ENCODE measurements at regions not wholly inside any gene's neighbourhood (a gene's known extent, or its start where the extent isn't known, plus 50 kb on each side); places are given as distances from the start of the nearest gene placed in this dataset.

- H3K4me3 ChIP-seq (ENCODE audit: low read length): no peak overlapping the region
- no peak overlapping the region for H3K4me3 Mint-ChIP-seq
- DNase-seq: no peak
- no peaks in the 10 kb centered on the region for H3K9me3 ChIP-seq (ENCODE audit: low read length)
- H3K4me1 ChIP-seq (ENCODE audit: insufficient read depth, low read length): no peaks in the 10 kb centered on the region
- H3K4me1 Mint-ChIP-seq: no peaks in the 10 kb centered on the region
- peaks cover 13 to 21% of the 10 kb centered on the region in 2 donors for H3K27me3 Mint-ChIP-seq
- ChIA-PET POLR2A (no interaction called here), CTCF (no interaction called here)
- no peaks in the 10 kb centered on the region for H3K36me3 Mint-ChIP-seq
- no peaks in the 10 kb centered on the region for H3K27me3 ChIP-seq (ENCODE audit: insufficient read depth, low read length, poor library complexity, severe bottlenecking)
- no peaks in the 10 kb centered on the region for H3K9me3 Mint-ChIP-seq
- no peaks in the 10 kb centered on the region for H3K36me3 ChIP-seq (ENCODE audit: insufficient read depth, low read length)
- no peak overlapping the region for H3K27ac Mint-ChIP-seq
- no peak overlapping the region for H3K27ac ChIP-seq (ENCODE audit: low read depth, low read length)
Measured at GRCh38 chr10:70963271-70963670, 74.9 kb upstream of the PCBD1 start.

- no peak overlapping the region for H3K4me3 ChIP-seq (ENCODE audit: low read length)
- no peaks in the 10 kb centered on the region for H3K36me3 ChIP-seq (ENCODE audit: insufficient read depth, low read length)
- peaks cover 11 to 30% of the 10 kb centered on the region in 2 donors for H3K27me3 Mint-ChIP-seq
- no peaks in the 10 kb centered on the region for H3K36me3 Mint-ChIP-seq
- H3K9me3 ChIP-seq (ENCODE audit: low read length): no peaks in the 10 kb centered on the region
- no peaks in the 10 kb centered on the region for H3K4me1 Mint-ChIP-seq
- ChIA-PET CTCF (no interaction called here), POLR2A (no interaction called here)
- no peaks in the 10 kb centered on the region for H3K27me3 ChIP-seq (ENCODE audit: insufficient read depth, low read length, poor library complexity, severe bottlenecking)
- H3K27ac ChIP-seq (ENCODE audit: low read depth, low read length): no peak overlapping the region
- H3K4me3 Mint-ChIP-seq: no peak overlapping the region
- no peak overlapping the region for H3K27ac Mint-ChIP-seq
- no peak for DNase-seq
- no peaks in the 10 kb centered on the region for H3K9me3 Mint-ChIP-seq
- no peaks in the 10 kb centered on the region for H3K4me1 ChIP-seq (ENCODE audit: insufficient read depth, low read length)
Measured at GRCh38 chr10:70964245-70964644, 75.9 kb upstream of the PCBD1 start.

- H3K27me3 ChIP-seq (ENCODE audit: insufficient read depth, low read length, poor library complexity, severe bottlenecking): no peaks in the 10 kb centered on the region
- H3K4me3 ChIP-seq (ENCODE audit: low read length): no peak overlapping the region
- H3K4me1 ChIP-seq (ENCODE audit: insufficient read depth, low read length): no peaks in the 10 kb centered on the region
- H3K4me3 Mint-ChIP-seq: no peak overlapping the region
- peak in 1 of 5 donors; percentile 26 for DNase-seq
- H3K27me3 Mint-ChIP-seq: peaks cover 13 to 36% of the 10 kb centered on the region in 2 donors
- ChIA-PET POLR2A (no interaction called here), CTCF (no interaction called here)
- H3K9me3 Mint-ChIP-seq: no peaks in the 10 kb centered on the region
- no peak overlapping the region for H3K27ac Mint-ChIP-seq
- H3K36me3 Mint-ChIP-seq: no peaks in the 10 kb centered on the region
- no peaks in the 10 kb centered on the region for H3K36me3 ChIP-seq (ENCODE audit: insufficient read depth, low read length)
- H3K27ac ChIP-seq (ENCODE audit: low read depth, low read length): no peak overlapping the region
- H3K9me3 ChIP-seq (ENCODE audit: low read length): no peaks in the 10 kb centered on the region
- no peaks in the 10 kb centered on the region for H3K4me1 Mint-ChIP-seq
Measured at GRCh38 chr10:70964881-70965280, 76.5 kb upstream of the PCBD1 start.

- no peak overlapping the region for H3K4me3 Mint-ChIP-seq
- POLR2A ChIA-PET: no interaction called here
- Histone ChIP-seq H3K27me3 (ENCODE audit: insufficient read depth, low read length, poor library complexity, severe bottlenecking) (no peaks in the 10 kb centered on the region), H3K27ac (ENCODE audit: low read depth, low read length) (no peak overlapping the region), H3K9me3 (ENCODE audit: low read length) (no peaks in the 10 kb centered on the region), H3K4me1 (ENCODE audit: insufficient read depth, low read length) (no peaks in the 10 kb centered on the region), H3K36me3 (ENCODE audit: insufficient read depth, low read length) (no peaks in the 10 kb centered on the region), H3K4me3 (ENCODE audit: low read length) (no peak overlapping the region)
- CTCF ChIA-PET: no interaction called here
- peaks cover 15 to 43% of the 10 kb centered on the region in 2 donors for H3K27me3 Mint-ChIP-seq
- H3K36me3 Mint-ChIP-seq: peaks cover 0 to 4% (median 0%) of the 10 kb centered on the region in 3 donors
- H3K4me1 Mint-ChIP-seq: no peaks in the 10 kb centered on the region
- H3K27ac Mint-ChIP-seq: no peak overlapping the region
- H3K9me3 Mint-ChIP-seq: no peaks in the 10 kb centered on the region
- peak in 1 of 5 donors; percentile 27 for DNase-seq
Measured at GRCh38 chr10:70965566-70965965, 77.2 kb upstream of the PCBD1 start.

- H3K36me3 ChIP-seq (ENCODE audit: insufficient read depth, low read length): no peaks in the 10 kb centered on the region
- no peaks in the 10 kb centered on the region for H3K9me3 ChIP-seq (ENCODE audit: low read length)
- no peaks in the 10 kb centered on the region for H3K4me1 ChIP-seq (ENCODE audit: insufficient read depth, low read length)
- H3K9me3 Mint-ChIP-seq: peaks cover 0 to 8% (median 4%) of the 10 kb centered on the region in 5 donors
- no peaks in the 10 kb centered on the region for H3K4me1 Mint-ChIP-seq
- peaks cover 17 to 54% of the 10 kb centered on the region in 2 donors for H3K27me3 Mint-ChIP-seq
- ChIA-PET POLR2A (no interaction called here), CTCF (no interaction called here)
- no peaks in the 10 kb centered on the region for H3K27me3 ChIP-seq (ENCODE audit: insufficient read depth, low read length, poor library complexity, severe bottlenecking)
- peaks cover 0 to 4% (median 0%) of the 10 kb centered on the region in 3 donors for H3K36me3 Mint-ChIP-seq
- H3K4me3 ChIP-seq (ENCODE audit: low read length): no peak overlapping the region
- H3K27ac ChIP-seq (ENCODE audit: low read depth, low read length): no peak overlapping the region
- no peak overlapping the region for H3K4me3 Mint-ChIP-seq
- DNase-seq: peak in 1 of 5 donors; percentile 21
- no peak overlapping the region for H3K27ac Mint-ChIP-seq
Measured at GRCh38 chr10:70966646-70967553, 78.5 kb upstream of the PCBD1 start.

- Mint-ChIP-seq H3K4me1 (no peaks in the 10 kb centered on the region), H3K27ac (no peak overlapping the region), H3K9me3 (peaks cover 0 to 10% (median 4%) of the 10 kb centered on the region in 5 donors), H3K27me3 (peaks cover 15 to 60% of the 10 kb centered on the region in 2 donors), H3K4me3 (no peak overlapping the region), H3K36me3 (peaks cover 0 to 4% (median 0%) of the 10 kb centered on the region in 3 donors)
- Histone ChIP-seq H3K9me3 (ENCODE audit: low read length) (no peaks in the 10 kb centered on the region), H3K36me3 (ENCODE audit: insufficient read depth, low read length) (no peaks in the 10 kb centered on the region), H3K4me3 (ENCODE audit: low read length) (no peak overlapping the region), H3K4me1 (ENCODE audit: insufficient read depth, low read length) (no peaks in the 10 kb centered on the region), H3K27ac (ENCODE audit: low read depth, low read length) (no peak overlapping the region), H3K27me3 (ENCODE audit: insufficient read depth, low read length, poor library complexity, severe bottlenecking) (no peaks in the 10 kb centered on the region)
- ChIA-PET CTCF (no interaction called here), POLR2A (no interaction called here)
- DNase-seq: peak in 1 of 5 donors; percentile 23
Measured at GRCh38 chr10:70967591-70968587, 79.5 kb upstream of the PCBD1 start.

GRCh38 chr10:70969188-70969587 is 80.8 kb upstream of the PCBD1 start:
- H3K4me1 Mint-ChIP-seq: no peaks in the 10 kb centered on the region
- POLR2A ChIA-PET: no interaction called here
- no peaks in the 10 kb centered on the region for H3K36me3 ChIP-seq (ENCODE audit: insufficient read depth, low read length)
- H3K27me3 Mint-ChIP-seq: peaks cover 18 to 64% of the 10 kb centered on the region in 2 donors
- CTCF ChIA-PET: no interaction called here
- DNase-seq: no peak
- H3K9me3 ChIP-seq (ENCODE audit: low read length): no peaks in the 10 kb centered on the region
- H3K9me3 Mint-ChIP-seq: peaks cover 0 to 11% (median 4%) of the 10 kb centered on the region in 5 donors
- H3K27ac Mint-ChIP-seq: no peak overlapping the region
- H3K36me3 Mint-ChIP-seq: peaks cover 0 to 4% (median 0%) of the 10 kb centered on the region in 3 donors
- no peaks in the 10 kb centered on the region for H3K27me3 ChIP-seq (ENCODE audit: insufficient read depth, low read length, poor library complexity, severe bottlenecking)
- H3K4me3 ChIP-seq (ENCODE audit: low read length): no peak overlapping the region
- no peak overlapping the region for H3K4me3 Mint-ChIP-seq
- no peaks in the 10 kb centered on the region for H3K4me1 ChIP-seq (ENCODE audit: insufficient read depth, low read length)
- no peak overlapping the region for H3K27ac ChIP-seq (ENCODE audit: low read depth, low read length)

GRCh38 chr10:70970830-70971229 is 82.5 kb upstream of the PCBD1 start:
- no peaks in the 10 kb centered on the region for H3K36me3 ChIP-seq (ENCODE audit: insufficient read depth, low read length)
- CTCF ChIA-PET: no interaction called here
- POLR2A ChIA-PET: no interaction called here
- no peaks in the 10 kb centered on the region for H3K4me1 ChIP-seq (ENCODE audit: insufficient read depth, low read length)
- H3K27ac ChIP-seq (ENCODE audit: low read depth, low read length): no peak overlapping the region
- Mint-ChIP-seq H3K36me3 (peaks cover 0 to 4% (median 0%) of the 10 kb centered on the region in 3 donors), H3K4me1 (no peaks in the 10 kb centered on the region), H3K27me3 (peaks cover 21 to 63% of the 10 kb centered on the region in 2 donors), H3K4me3 (no peak overlapping the region), H3K27ac (no peak overlapping the region), H3K9me3 (peaks cover 0 to 11% (median 4%) of the 10 kb centered on the region in 5 donors)
- DNase-seq: no peak
- H3K4me3 ChIP-seq (ENCODE audit: low read length): no peak overlapping the region
- H3K9me3 ChIP-seq (ENCODE audit: low read length): no peaks in the 10 kb centered on the region
- no peaks in the 10 kb centered on the region for H3K27me3 ChIP-seq (ENCODE audit: insufficient read depth, low read length, poor library complexity, severe bottlenecking)

All from CD8-positive, alpha-beta memory T cell (primary cell).